Mesothelial cell of epicardium (in vitro differentiated cells): ENCODE measurements at regions not wholly inside any gene's neighbourhood (a gene's known extent, or its start where the extent isn't known, plus 50 kb on each side); places are given as distances from the start of the nearest gene placed in this dataset.

Experiments
- DNase-seq, 2 experiments: peaks; one replicate each; pipeline ENCODE4 v3.0.0; 2021; ENCODE audit warnings: low spot score in 2 of 2; ENCODE audit not compliant: unreplicated experiment in 2 of 2
- H3K27ac Mint-ChIP-seq: 2 replicates; pipeline ENCODE4 v1.8.0; 2021; ENCODE audit warnings: mixed read lengths
- H3K27me3 Mint-ChIP-seq: 2 replicates; pipeline ENCODE4 v1.8.0; 2021; ENCODE audit warnings: low read depth, mixed read lengths
- H3K36me3 Mint-ChIP-seq: 2 replicates; pipeline ENCODE4 v1.8.0; 2021; ENCODE audit warnings: mixed read lengths
- H3K4me1 Mint-ChIP-seq: 2 replicates; pipeline ENCODE4 v1.8.0; 2021; ENCODE audit warnings: mixed read lengths
- H3K4me3 Mint-ChIP-seq: 2 replicates; pipeline ENCODE4 v1.8.0; 2021; ENCODE audit warnings: mild to moderate bottlenecking, moderate library complexity, mixed read lengths
- H3K9me3 Mint-ChIP-seq: 2 replicates; pipeline ENCODE4 v1.8.0; 2021; ENCODE audit warnings: mixed read lengths
- CTCF ChIP-seq: fragments of 200-600 bp; sonication (generic); IDR thresholded peaks from one replicate; pipeline ENCODE4 v1.5.0; 2021; ENCODE audit warnings: antibody characterized with exemption; ENCODE audit not compliant: unreplicated experiment

GRCh38 chr13:50277127-50277526 lies 261.9 kb downstream of the KCNRG start:
- Mint-ChIP-seq H3K9me3 (peaks cover 25% of the 10 kb centered on the region), H3K27me3 (no peaks in the 10 kb centered on the region), H3K4me3 (no peak overlapping the region), H3K4me1 (no peaks in the 10 kb centered on the region), H3K36me3 (peaks cover 7% of the 10 kb centered on the region), H3K27ac (no peak overlapping the region)
- TF ChIP-seq CTCF: no peak
- no peak for DNase-seq

GRCh38 chr13:50277906-50278305 lies 262.7 kb downstream of the KCNRG start:
- peaks cover 31% of the 10 kb centered on the region for H3K9me3 Mint-ChIP-seq
- no peaks in the 10 kb centered on the region for H3K27me3 Mint-ChIP-seq
- H3K4me3 Mint-ChIP-seq: no peak overlapping the region
- H3K36me3 Mint-ChIP-seq: peaks cover 12% of the 10 kb centered on the region
- H3K27ac Mint-ChIP-seq: no peak overlapping the region
- H3K4me1 Mint-ChIP-seq: no peaks in the 10 kb centered on the region
- TF ChIP-seq CTCF: no peak
- DNase-seq: no peak

GRCh38 chr13:50280441-50280937 lies 265.2 kb downstream of the KCNRG start:
- Mint-ChIP-seq H3K36me3 (peaks cover 12% of the 10 kb centered on the region), H3K4me3 (no peak overlapping the region), H3K27ac (no peak overlapping the region), H3K27me3 (no peaks in the 10 kb centered on the region), H3K4me1 (no peaks in the 10 kb centered on the region), H3K9me3 (peaks cover 31% of the 10 kb centered on the region)
- DNase-seq: no peak
- no peak for TF ChIP-seq CTCF

GRCh38 chr13:50282016-50282415 lies 266.8 kb downstream of the KCNRG start:
- no peak overlapping the region for H3K27ac Mint-ChIP-seq
- H3K4me3 Mint-ChIP-seq: no peak overlapping the region
- peaks cover 29% of the 10 kb centered on the region for H3K9me3 Mint-ChIP-seq
- no peaks in the 10 kb centered on the region for H3K27me3 Mint-ChIP-seq
- H3K36me3 Mint-ChIP-seq: peaks cover 11% of the 10 kb centered on the region
- no peak for DNase-seq
- H3K4me1 Mint-ChIP-seq: no peaks in the 10 kb centered on the region
- TF ChIP-seq CTCF: no peak

GRCh38 chr13:50283017-50283416 lies 267.8 kb downstream of the KCNRG start:
- Mint-ChIP-seq H3K4me3 (no peak overlapping the region), H3K27ac (no peak overlapping the region), H3K4me1 (no peaks in the 10 kb centered on the region), H3K36me3 (peaks cover 9% of the 10 kb centered on the region), H3K27me3 (no peaks in the 10 kb centered on the region), H3K9me3 (peaks cover 20% of the 10 kb centered on the region)
- DNase-seq: no peak
- TF ChIP-seq CTCF: no peak

- DNase-seq: no peak
- Mint-ChIP-seq H3K36me3 (peaks cover 7% of the 10 kb centered on the region), H3K4me3 (no peak overlapping the region), H3K27me3 (no peaks in the 10 kb centered on the region), H3K27ac (no peak overlapping the region), H3K4me1 (no peaks in the 10 kb centered on the region), H3K9me3 (peaks cover 25% of the 10 kb centered on the region)
- TF ChIP-seq CTCF: no peak
Observed at GRCh38 chr13:50284540-50284939, 269.3 kb downstream of the KCNRG start.
